Loucy (cell line): ENCODE measurements at regions not wholly inside any gene's neighbourhood (a gene's known extent, or its start where the extent isn't known, plus 50 kb on each side); places are given as distances from the start of the nearest gene placed in this dataset.

ENCODE experiments used
- H2AFZ ChIP-seq: fragments of 200-600 bp; sonication (generic); 2 replicates; pipeline ENCODE4 v1.6.0; 2016; ENCODE audit warnings: antibody characterized with exemption, mild to moderate bottlenecking, low read length, moderate library complexity
- H3F3A ChIP-seq: fragments of 200-600 bp; 2 replicates; pipeline ENCODE4 v1.6.0; 2016; ENCODE audit warnings: antibody characterized with exemption, low read depth, mild to moderate bottlenecking
- H3K27me3 ChIP-seq: fragments of 200-600 bp; sonication (generic); 2 replicates; pipeline ENCODE4 v1.6.1; 2014; ENCODE audit warnings: low read length, mild to moderate bottlenecking; ENCODE audit not compliant: insufficient read depth, poor library complexity, severe bottlenecking
- H3K36me3 ChIP-seq: fragments of 200-600 bp; sonication (generic); 2 replicates; pipeline ENCODE4 v1.6.1; 2016; ENCODE audit warnings: low read length; ENCODE audit not compliant: insufficient read depth
- H3K4me1 ChIP-seq: fragments of 200-600 bp; sonication (generic); 2 replicates; pipeline ENCODE4 v1.5.1; 2014; ENCODE audit warnings: low read length, mild to moderate bottlenecking; ENCODE audit not compliant: insufficient read depth, poor library complexity, severe bottlenecking
- H3K4me2 ChIP-seq: fragments of 200-600 bp; sonication (generic); 2 replicates; pipeline ENCODE4 v1.6.0; 2014; ENCODE audit warnings: antibody characterized with exemption, low read length, low read depth, mild to moderate bottlenecking; ENCODE audit not compliant: poor library complexity, severe bottlenecking
- H3K4me3 ChIP-seq: fragments of 200-600 bp; sonication (generic); 2 replicates; pipeline ENCODE4 v1.5.1; 2014; ENCODE audit warnings: low read length, mild to moderate bottlenecking, mixed read lengths; ENCODE audit not compliant: poor library complexity, severe bottlenecking
- H3K79me2 ChIP-seq: fragments of 200-600 bp; sonication (generic); 2 replicates; pipeline ENCODE4 v1.6.1; 2014; ENCODE audit warnings: low read length; ENCODE audit not compliant: insufficient read depth
- H3K9ac ChIP-seq: fragments of 200-600 bp; sonication (generic); 2 replicates; pipeline ENCODE4 v1.6.0; 2014; ENCODE audit warnings: mild to moderate bottlenecking, low read depth, low read length, moderate library complexity; ENCODE audit not compliant: poor library complexity, severe bottlenecking
- H3K9me2 ChIP-seq: fragments of 200-600 bp; sonication (generic); replicated peaks from 2 replicates; pipeline ENCODE4 v1.6.1; 2016; ENCODE audit warnings: low read depth, low read length, mixed read lengths
- H3K9me3 ChIP-seq: fragments of 200-600 bp; sonication (generic); 2 replicates; pipeline ENCODE4 v1.6.1; 2014; ENCODE audit warnings: mild to moderate bottlenecking, antibody characterized with exemption, low read length, low read depth; ENCODE audit not compliant: insufficient read depth
- H4K20me1 ChIP-seq: fragments of 200-600 bp; sonication (generic); 2 replicates; pipeline ENCODE4 v1.6.0; 2014; ENCODE audit warnings: antibody characterized with exemption, low read length, mild to moderate bottlenecking; ENCODE audit not compliant: insufficient read depth, poor library complexity, severe bottlenecking
- EZH2phosphoT487 ChIP-seq: fragments of 200-600 bp; IDR thresholded peaks from 2 replicates; pipeline ENCODE4 v1.6.1; 2018; ENCODE audit warnings: antibody characterized with exemption, mild to moderate bottlenecking, moderate library complexity, borderline replicate concordance
- TF ChIP-seq, protein P1 (sequence below): fragments of 200-600 bp; sonication (generic); conservative IDR thresholded peaks from 2 replicates; pipeline ENCODE4 v1.5.1; 2014; ENCODE audit warnings: mild to moderate bottlenecking, antibody characterized with exemption, low read length

DNA sequence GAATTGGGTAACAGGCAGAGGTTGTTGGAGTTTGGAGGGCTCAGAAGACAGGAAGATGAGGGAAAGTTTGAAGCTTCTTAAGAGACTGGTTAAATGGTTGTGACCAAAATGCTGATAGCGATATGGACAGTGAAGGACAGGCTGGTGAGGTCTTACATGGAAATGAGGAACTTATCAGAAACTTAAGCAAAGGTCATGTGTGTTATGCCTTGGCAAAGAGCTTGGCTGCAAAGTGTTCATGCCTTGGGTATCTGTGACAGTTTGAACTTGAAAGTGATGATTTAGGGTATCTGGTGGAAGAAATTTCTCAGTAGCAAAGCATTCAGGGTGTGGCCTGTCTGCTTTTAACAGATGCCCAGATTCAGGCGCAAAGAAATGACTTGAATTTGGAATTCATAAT, 64.5 kb upstream of the EEPD1 start:
- Histone ChIP-seq H3K9ac (no peak overlapping the region), H3K4me1 (no peaks in the 10 kb centered on the region), H3K9me3 (peaks cover 4% of the 10 kb centered on the region; the same call in 1 of the 2 replicates), H3K9me2 (no peaks in the 10 kb centered on the region), H3K79me2 (no peaks in the 10 kb centered on the region), H3K4me2 (no peak overlapping the region), H3K4me3 (no peak overlapping the region), H2AFZ (no peak overlapping the region), H3F3A (no peaks in the 10 kb centered on the region), H3K36me3 (no peaks in the 10 kb centered on the region), H4K20me1 (no peaks in the 10 kb centered on the region), H3K27me3 (no peaks in the 10 kb centered on the region)
- TF ChIP-seq, protein P1, sequence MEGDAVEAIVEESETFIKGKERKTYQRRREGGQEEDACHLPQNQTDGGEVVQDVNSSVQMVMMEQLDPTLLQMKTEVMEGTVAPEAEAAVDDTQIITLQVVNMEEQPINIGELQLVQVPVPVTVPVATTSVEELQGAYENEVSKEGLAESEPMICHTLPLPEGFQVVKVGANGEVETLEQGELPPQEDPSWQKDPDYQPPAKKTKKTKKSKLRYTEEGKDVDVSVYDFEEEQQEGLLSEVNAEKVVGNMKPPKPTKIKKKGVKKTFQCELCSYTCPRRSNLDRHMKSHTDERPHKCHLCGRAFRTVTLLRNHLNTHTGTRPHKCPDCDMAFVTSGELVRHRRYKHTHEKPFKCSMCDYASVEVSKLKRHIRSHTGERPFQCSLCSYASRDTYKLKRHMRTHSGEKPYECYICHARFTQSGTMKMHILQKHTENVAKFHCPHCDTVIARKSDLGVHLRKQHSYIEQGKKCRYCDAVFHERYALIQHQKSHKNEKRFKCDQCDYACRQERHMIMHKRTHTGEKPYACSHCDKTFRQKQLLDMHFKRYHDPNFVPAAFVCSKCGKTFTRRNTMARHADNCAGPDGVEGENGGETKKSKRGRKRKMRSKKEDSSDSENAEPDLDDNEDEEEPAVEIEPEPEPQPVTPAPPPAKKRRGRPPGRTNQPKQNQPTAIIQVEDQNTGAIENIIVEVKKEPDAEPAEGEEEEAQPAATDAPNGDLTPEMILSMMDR: no peak
- no peak for TF ChIP-seq EZH2phosphoT487

- no peaks in the 10 kb centered on the region for H4K20me1 ChIP-seq
- no peaks in the 10 kb centered on the region for H3F3A ChIP-seq
- H3K9me3 ChIP-seq: peaks cover 4% of the 10 kb centered on the region; the same call in 1 of the 2 replicates
- H3K79me2 ChIP-seq: no peaks in the 10 kb centered on the region
- no peaks in the 10 kb centered on the region for H3K4me1 ChIP-seq
- no peaks in the 10 kb centered on the region for H3K36me3 ChIP-seq
- H3K27me3 ChIP-seq: no peaks in the 10 kb centered on the region
- H2AFZ ChIP-seq: no peak overlapping the region
- no peak overlapping the region for H3K4me2 ChIP-seq
- H3K4me3 ChIP-seq: no peak overlapping the region
- TF ChIP-seq EZH2phosphoT487: no peak
- TF ChIP-seq, protein P1: no peak
- no peak overlapping the region for H3K9ac ChIP-seq
- H3K9me2 ChIP-seq: no peaks in the 10 kb centered on the region
These were observed 64.1 kb upstream of the EEPD1 start for GRCh38 chr7:36088966-36089365.

DNA sequence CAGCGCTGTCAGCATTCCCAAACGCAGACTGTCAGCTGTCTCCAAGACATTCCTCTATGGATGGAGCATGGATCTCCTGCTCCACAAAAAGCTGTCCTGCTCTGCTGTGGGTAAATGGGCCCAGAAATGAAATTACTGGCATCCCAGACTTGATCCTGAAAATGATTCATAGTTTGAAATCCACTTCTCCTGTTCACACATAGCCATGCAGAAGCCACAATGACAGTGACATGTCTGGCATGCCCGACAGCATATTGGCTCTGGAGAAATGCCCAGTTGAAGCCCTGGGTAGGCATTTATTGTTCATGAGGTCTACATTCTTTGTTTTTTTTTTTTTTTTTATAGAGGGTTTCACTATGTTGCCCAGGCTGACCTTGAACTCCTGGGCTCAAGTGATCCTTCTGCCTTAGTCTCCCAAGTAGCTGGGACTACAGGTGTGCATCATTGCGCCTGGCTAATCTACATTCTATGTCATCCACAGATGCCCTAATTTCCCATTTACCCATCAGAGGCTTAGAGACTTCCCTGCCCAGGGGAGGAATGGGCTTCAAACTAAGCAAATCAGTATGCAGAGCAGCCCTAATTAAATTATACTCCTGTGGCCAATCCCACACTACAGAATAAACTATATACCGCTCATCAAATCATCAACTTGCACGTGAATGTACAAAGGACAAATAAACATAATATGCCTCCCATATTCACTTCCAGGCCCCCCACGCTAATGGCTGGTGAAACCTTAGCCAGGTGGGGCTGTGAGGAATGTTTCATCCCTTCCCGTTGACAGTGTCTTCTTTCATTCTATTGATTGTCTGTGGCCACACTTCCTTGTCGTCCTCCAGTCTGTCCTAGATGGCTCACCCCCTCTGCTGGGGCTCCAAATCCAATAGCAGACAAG, 61.8 kb upstream of the EEPD1 start:
- H3F3A ChIP-seq: no peaks in the 10 kb centered on the region
- H4K20me1 ChIP-seq: no peaks in the 10 kb centered on the region
- H3K36me3 ChIP-seq: no peaks in the 10 kb centered on the region
- H3K4me3 ChIP-seq: no peak overlapping the region
- no peaks in the 10 kb centered on the region for H3K79me2 ChIP-seq
- H3K9ac ChIP-seq: no peak overlapping the region
- TF ChIP-seq, protein P1: no peak
- no peak for TF ChIP-seq EZH2phosphoT487
- no peak overlapping the region for H2AFZ ChIP-seq
- no peaks in the 10 kb centered on the region for H3K27me3 ChIP-seq
- no peak overlapping the region for H3K4me2 ChIP-seq
- H3K4me1 ChIP-seq: no peaks in the 10 kb centered on the region
- H3K9me2 ChIP-seq: no peaks in the 10 kb centered on the region
- peaks cover 4% of the 10 kb centered on the region; the same call in 1 of the 2 replicates for H3K9me3 ChIP-seq
